ENCODE measurements at regions not wholly inside any gene's neighbourhood (a gene's known extent, or its start where the extent isn't known, plus 50 kb on each side); places are given as distances from the start of the nearest gene placed in this dataset.

- TF ChIP-seq CTCF (IDR thresholded peaks at IDR 0.05 in 8 of 11, conservative IDR thresholded peaks at IDR 0.05 in 3 of 11) (no peak), POLR2AphosphoS5 (IDR thresholded peaks at IDR 0.05) (no peak), POLR2A (IDR thresholded peaks at IDR 0.05) (no peak)
These were observed 61.7 kb upstream of the RELL1 start for GRCh38 chr4:37747772-37748330.
